ENCODE measurements at regions not wholly inside any gene's neighbourhood (a gene's known extent, or its start where the extent isn't known, plus 50 kb on each side); places are given as distances from the start of the nearest gene placed in this dataset.
"Not testable (repeated sequence)": the region's sequence is repeated elsewhere in the genome, so short reads cannot be mapped to it uniquely, and the experiment has no call there.

DNA sequence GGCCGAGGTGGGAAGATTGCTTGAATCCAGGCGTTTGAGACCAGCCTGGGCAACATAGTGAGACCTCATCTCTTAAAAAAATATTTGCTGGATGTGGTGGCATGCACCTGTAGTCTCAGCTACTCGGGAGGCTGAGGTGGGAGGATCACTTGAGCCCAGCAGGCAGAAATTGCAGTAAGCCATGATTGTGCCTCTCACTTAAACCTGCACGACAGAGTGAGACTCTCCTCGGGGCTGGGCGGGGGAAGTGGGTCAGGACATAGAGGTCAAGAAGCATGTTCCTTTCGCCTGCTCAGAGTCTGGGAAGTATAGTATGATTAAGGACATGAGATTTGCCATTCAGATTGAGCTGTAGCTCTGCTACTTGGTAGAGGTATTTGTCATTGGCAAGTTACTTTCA is 52.3 kb downstream of the SEPTIN7 start:
- not testable (repeated sequence) for H3K9me3 Mint-ChIP-seq (ENCODE audit: unreplicated experiment)

DNA sequence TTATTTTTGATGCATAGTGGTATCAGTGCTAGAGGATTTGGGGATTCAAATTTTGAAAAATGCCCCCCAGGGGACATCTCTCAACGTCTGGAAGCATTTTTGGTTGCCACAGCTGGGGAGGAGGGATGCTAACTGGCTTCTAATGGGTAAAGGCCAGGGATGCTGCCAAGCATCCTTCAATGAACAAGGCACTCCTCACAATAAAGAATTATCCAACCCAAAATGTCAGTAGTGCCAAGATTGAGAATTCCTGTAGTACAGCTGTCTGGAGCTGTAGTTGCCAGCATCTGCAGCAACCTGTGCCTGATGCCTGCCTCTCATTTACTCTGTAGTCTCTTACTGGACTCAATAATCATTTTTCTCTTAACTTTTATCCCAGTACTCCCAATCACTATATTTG is 53.5 kb downstream of the SEPTIN7 start:
- peaks cover 18% of the 10 kb centered on the region for H3K9me3 Mint-ChIP-seq (ENCODE audit: unreplicated experiment)
- no peak for DNase-seq
- H3K27me3 Mint-ChIP-seq (ENCODE audit: insufficient read depth, unreplicated experiment), result no peaks in the 10 kb centered on the region
- H3K4me3 ChIP-seq (ENCODE audit: low read depth, low read length), result no peak overlapping the region
- no peaks in the 10 kb centered on the region for H3K36me3 ChIP-seq (ENCODE audit: control insufficient read depth, insufficient read depth, low read length)
- H3K4me3 Mint-ChIP-seq (ENCODE audit: unreplicated experiment), result no peak overlapping the region
- H3K27me3 ChIP-seq (replicated peaks; ENCODE audit: control insufficient read depth, insufficient read depth, low read length), result no peaks in the 10 kb centered on the region
- POLR2A ChIA-PET, result no interaction called here
- H3K4me1 Mint-ChIP-seq (ENCODE audit: low read depth, unreplicated experiment), result peaks cover 13% of the 10 kb centered on the region
- BruUV-seq (replicated peaks), result no TSS peak
- intact Hi-C loops (cut with micrococcal nuclease; ENCODE audit: unreplicated experiment), result no loop called here
- H3K36me3 Mint-ChIP-seq (ENCODE audit: insufficient read depth, unreplicated experiment), result peaks cover 21% of the 10 kb centered on the region
- H3K27ac Mint-ChIP-seq (ENCODE audit: unreplicated experiment), result no peak overlapping the region
- TF ChIP-seq, protein P1, sequence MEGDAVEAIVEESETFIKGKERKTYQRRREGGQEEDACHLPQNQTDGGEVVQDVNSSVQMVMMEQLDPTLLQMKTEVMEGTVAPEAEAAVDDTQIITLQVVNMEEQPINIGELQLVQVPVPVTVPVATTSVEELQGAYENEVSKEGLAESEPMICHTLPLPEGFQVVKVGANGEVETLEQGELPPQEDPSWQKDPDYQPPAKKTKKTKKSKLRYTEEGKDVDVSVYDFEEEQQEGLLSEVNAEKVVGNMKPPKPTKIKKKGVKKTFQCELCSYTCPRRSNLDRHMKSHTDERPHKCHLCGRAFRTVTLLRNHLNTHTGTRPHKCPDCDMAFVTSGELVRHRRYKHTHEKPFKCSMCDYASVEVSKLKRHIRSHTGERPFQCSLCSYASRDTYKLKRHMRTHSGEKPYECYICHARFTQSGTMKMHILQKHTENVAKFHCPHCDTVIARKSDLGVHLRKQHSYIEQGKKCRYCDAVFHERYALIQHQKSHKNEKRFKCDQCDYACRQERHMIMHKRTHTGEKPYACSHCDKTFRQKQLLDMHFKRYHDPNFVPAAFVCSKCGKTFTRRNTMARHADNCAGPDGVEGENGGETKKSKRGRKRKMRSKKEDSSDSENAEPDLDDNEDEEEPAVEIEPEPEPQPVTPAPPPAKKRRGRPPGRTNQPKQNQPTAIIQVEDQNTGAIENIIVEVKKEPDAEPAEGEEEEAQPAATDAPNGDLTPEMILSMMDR (IDR thresholded peaks at IDR 0.05; ENCODE audit: insufficient read depth in 1 of 2, low read depth in 1 of 2, low read length in 1 of 2, severe bottlenecking in 1 of 2, unreplicated experiment in 1 of 2), result no peak
- no peaks in the 10 kb centered on the region for H3K9me3 ChIP-seq
- peaks cover 11% of the 10 kb centered on the region for H3K4me1 ChIP-seq
- CTCF ChIA-PET, result no interaction called here

More for the DNA sequence above, 52.3 kb downstream of the SEPTIN7 start:
- CTCF ChIA-PET, result interaction anchor here (0.6 kb wide), 1 partner anchor 50 kb away, joined by 3 read pairs; no protein-coding TSS in a partner anchor
- BruUV-seq (replicated peaks); H3K27me3 ChIP-seq (replicated peaks; ENCODE audit: control insufficient read depth, insufficient read depth, low read length); H3K4me3 ChIP-seq (ENCODE audit: low read depth, low read length); H3K9me3 ChIP-seq; H3K36me3 ChIP-seq (ENCODE audit: control insufficient read depth, insufficient read depth, low read length); intact Hi-C loops (cut with micrococcal nuclease; ENCODE audit: unreplicated experiment); H3K4me3 Mint-ChIP-seq (ENCODE audit: unreplicated experiment); DNase-seq; POLR2A ChIA-PET; H3K27me3 Mint-ChIP-seq (ENCODE audit: insufficient read depth, unreplicated experiment); H3K4me1 Mint-ChIP-seq (ENCODE audit: low read depth, unreplicated experiment); H3K27ac Mint-ChIP-seq (ENCODE audit: unreplicated experiment): not testable (repeated sequence)
- peaks cover 11% of the 10 kb centered on the region for H3K4me1 ChIP-seq
- peaks cover 19% of the 10 kb centered on the region for H3K36me3 Mint-ChIP-seq (ENCODE audit: insufficient read depth, unreplicated experiment)

DNA sequence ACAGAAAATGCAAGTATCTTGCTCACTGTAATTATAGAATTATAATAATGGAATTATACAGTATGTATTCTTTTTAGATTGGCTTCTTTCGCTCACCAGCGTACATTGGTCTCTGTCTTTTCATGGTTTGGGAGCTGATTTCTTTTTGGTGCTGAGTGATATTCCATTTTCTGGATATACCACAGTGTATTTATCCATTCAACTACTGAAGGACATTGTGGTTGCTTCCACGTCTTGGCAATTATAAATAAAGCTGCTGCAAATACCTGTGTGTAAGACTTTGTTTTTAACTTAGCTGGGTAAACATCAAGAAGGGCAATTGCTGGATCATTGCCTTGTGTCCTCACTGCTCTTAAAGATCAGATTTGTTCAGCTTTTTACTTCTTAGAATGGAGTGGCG is 55.3 kb downstream of the SEPTIN7 start:
- H3K36me3 ChIP-seq (ENCODE audit: control insufficient read depth, insufficient read depth, low read length), result no peaks in the 10 kb centered on the region
- H3K4me1 Mint-ChIP-seq (ENCODE audit: low read depth, unreplicated experiment), result peaks cover 13% of the 10 kb centered on the region
- TF ChIP-seq, protein P1 (IDR thresholded peaks at IDR 0.05; ENCODE audit: insufficient read depth in 1 of 2, low read depth in 1 of 2, low read length in 1 of 2, severe bottlenecking in 1 of 2, unreplicated experiment in 1 of 2), result no peak
- peaks cover 17% of the 10 kb centered on the region for H3K36me3 Mint-ChIP-seq (ENCODE audit: insufficient read depth, unreplicated experiment)
- no peak overlapping the region for H3K4me3 ChIP-seq (ENCODE audit: low read depth, low read length)
- H3K27me3 ChIP-seq (replicated peaks; ENCODE audit: control insufficient read depth, insufficient read depth, low read length), result no peaks in the 10 kb centered on the region
- no peak overlapping the region for H3K4me3 Mint-ChIP-seq (ENCODE audit: unreplicated experiment)
- DNase-seq, result no peak
- H3K4me1 ChIP-seq, result peaks cover 11% of the 10 kb centered on the region
- ChIA-PET POLR2A (no interaction called here), CTCF (no interaction called here)
- H3K27me3 Mint-ChIP-seq (ENCODE audit: insufficient read depth, unreplicated experiment), result no peaks in the 10 kb centered on the region
- no peak overlapping the region for H3K27ac Mint-ChIP-seq (ENCODE audit: unreplicated experiment)
- intact Hi-C loops (cut with micrococcal nuclease; ENCODE audit: unreplicated experiment), result no loop called here
- H3K9me3 Mint-ChIP-seq (ENCODE audit: unreplicated experiment), result peaks cover 19% of the 10 kb centered on the region
- BruUV-seq (replicated peaks), result no TSS peak
- no peaks in the 10 kb centered on the region for H3K9me3 ChIP-seq

DNA sequence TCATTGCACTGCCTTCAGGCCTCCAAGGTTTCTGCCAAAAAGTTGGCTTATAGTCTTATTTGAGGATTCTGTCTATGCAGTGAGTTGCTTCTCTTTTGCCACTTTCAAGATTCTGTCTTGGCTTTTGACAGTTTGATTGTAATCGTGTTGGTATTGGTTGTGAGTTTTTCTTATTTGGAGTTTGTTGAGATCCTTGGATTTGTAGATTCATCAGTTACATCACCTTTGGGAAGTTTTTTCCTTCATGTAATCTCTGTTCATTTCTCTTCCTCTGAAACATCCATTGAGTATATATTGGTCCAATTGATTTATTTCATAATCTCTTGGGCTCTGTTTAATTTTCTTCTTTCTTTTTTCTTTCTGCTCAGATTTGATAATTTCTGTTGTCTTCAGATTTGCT is 59.8 kb downstream of the SEPTIN7 start:
- H3K27me3 ChIP-seq (replicated peaks; ENCODE audit: control insufficient read depth, insufficient read depth, low read length), result no peaks in the 10 kb centered on the region

More for the DNA sequence above, 59.8 kb downstream of the SEPTIN7 start:
- no TSS peak for BruUV-seq (replicated peaks)
- peaks cover 19% of the 10 kb centered on the region for H3K9me3 Mint-ChIP-seq (ENCODE audit: unreplicated experiment)
- intact Hi-C loops (cut with micrococcal nuclease; ENCODE audit: unreplicated experiment), result no loop called here
- Histone ChIP-seq H3K9me3 (no peaks in the 10 kb centered on the region), H3K4me1 (0 out of 2 replicates have a peak, but pooled peaks cover 7% of the 10 kb centered on the region), H3K36me3 (ENCODE audit: control insufficient read depth, insufficient read depth, low read length) (no peaks in the 10 kb centered on the region), H3K4me3 (ENCODE audit: low read depth, low read length) (no peak overlapping the region)
- no peak for DNase-seq
- peaks cover 16% of the 10 kb centered on the region for H3K4me1 Mint-ChIP-seq (ENCODE audit: low read depth, unreplicated experiment)
- no peaks in the 10 kb centered on the region for H3K27me3 Mint-ChIP-seq (ENCODE audit: insufficient read depth, unreplicated experiment)
- ChIA-PET CTCF (no interaction called here), POLR2A (no interaction called here)
- TF ChIP-seq, protein P1 (IDR thresholded peaks at IDR 0.05; ENCODE audit: insufficient read depth in 1 of 2, low read depth in 1 of 2, low read length in 1 of 2, severe bottlenecking in 1 of 2, unreplicated experiment in 1 of 2), result no peak
- peaks cover 22% of the 10 kb centered on the region for H3K36me3 Mint-ChIP-seq (ENCODE audit: insufficient read depth, unreplicated experiment)
- H3K4me3 Mint-ChIP-seq (ENCODE audit: unreplicated experiment), result no peak overlapping the region
- H3K27ac Mint-ChIP-seq (ENCODE audit: unreplicated experiment), result no peak overlapping the region
